Astrocyte (in vitro differentiated cells and primary cell): ENCODE measurements at regions not wholly inside any gene's neighbourhood (a gene's known extent, or its start where the extent isn't known, plus 50 kb on each side); places are given as distances from the start of the nearest gene placed in this dataset.
A peak's percentile ranks its signal among the peaks of the same experiment; 100 is the strongest.

Experiments used
- DNase-seq: peaks from one replicate; pipeline ENCODE4 v3.0.0-alpha.2; 2010; ENCODE audit warnings: low read depth
- FAIRE-seq: peaks from 2 replicates; lab custom pipeline; 2011; peaks lifted over from hg19 to GRCh38; lab: Jason Lieb, UNC
- H2AFZ ChIP-seq: 2 replicates; pipeline ENCODE4 v1.6.0; 2012; ENCODE audit warnings: low read depth, low read length, inconsistent platforms
- H3K27ac ChIP-seq: 2 replicates; pipeline ENCODE4 v1.5.1; 2011; ENCODE audit warnings: low read depth, low read length, inconsistent platforms
- H3K27me3 ChIP-seq: 2 replicates; pipeline ENCODE4 v1.6.0; 2011; ENCODE audit warnings: low read length, inconsistent platforms; ENCODE audit not compliant: insufficient read depth
- H3K36me3 ChIP-seq: 2 replicates; pipeline ENCODE4 v1.5.1; 2011; ENCODE audit warnings: low read length, inconsistent platforms; ENCODE audit not compliant: insufficient read depth
- H3K4me1 ChIP-seq: 2 replicates; pipeline ENCODE4 v1.5.1; 2011; ENCODE audit warnings: low read length, inconsistent platforms; ENCODE audit not compliant: insufficient read depth
- H3K4me2 ChIP-seq: 2 replicates; pipeline ENCODE4 v1.6.0; 2012; ENCODE audit warnings: low read length, inconsistent platforms
- H3K4me3 ChIP-seq: 2 replicates; pipeline ENCODE4 v1.5.1; 2011; ENCODE audit warnings: low read depth, mild to moderate bottlenecking, low read length, inconsistent platforms; ENCODE audit not compliant: insufficient read depth
- H3K79me2 ChIP-seq: 2 replicates; pipeline ENCODE4 v1.6.0; 2012; ENCODE audit warnings: mild to moderate bottlenecking, low read length, inconsistent platforms; ENCODE audit not compliant: insufficient read depth
- H3K9ac ChIP-seq: 2 replicates; pipeline ENCODE4 v1.6.0; 2012; ENCODE audit warnings: mild to moderate bottlenecking, low read length, inconsistent platforms
- H3K9me3 ChIP-seq: 2 replicates; pipeline ENCODE4 v1.5.1; 2012; ENCODE audit warnings: low read depth, mild to moderate bottlenecking, low read length, inconsistent platforms; ENCODE audit not compliant: insufficient read depth
- H4K20me1 ChIP-seq: 2 replicates; pipeline ENCODE4 v1.6.0; 2012; ENCODE audit warnings: low read length, inconsistent platforms; ENCODE audit not compliant: insufficient read depth
- H3K27ac Mint-ChIP-seq: one replicate; pipeline ENCODE4 v1.8.0; 2021; ENCODE audit warnings: mild to moderate bottlenecking, mixed read lengths; ENCODE audit not compliant: unreplicated experiment
- H3K27me3 Mint-ChIP-seq: one replicate; pipeline ENCODE4 v1.8.0; 2021; ENCODE audit warnings: low read depth, mixed read lengths; ENCODE audit not compliant: unreplicated experiment
- H3K36me3 Mint-ChIP-seq: one replicate; pipeline ENCODE4 v1.8.0; 2021; ENCODE audit warnings: low read depth, mixed read lengths; ENCODE audit not compliant: unreplicated experiment
- H3K4me1 Mint-ChIP-seq: one replicate; pipeline ENCODE4 v1.8.0; 2021; ENCODE audit warnings: low read depth, mixed read lengths; ENCODE audit not compliant: unreplicated experiment
- H3K4me3 Mint-ChIP-seq: one replicate; pipeline ENCODE4 v1.8.0; 2021; ENCODE audit warnings: mild to moderate bottlenecking, moderate library complexity, mixed read lengths; ENCODE audit not compliant: unreplicated experiment
- H3K9me3 Mint-ChIP-seq: one replicate; pipeline ENCODE4 v1.8.0; 2021; ENCODE audit warnings: mild to moderate bottlenecking, mixed read lengths; ENCODE audit not compliant: unreplicated experiment
- CTCF ChIP-seq: IDR thresholded peaks from 2 replicates; pipeline ENCODE4 v1.5.1; 2011; ENCODE audit warnings: low read depth, mild to moderate bottlenecking, inconsistent platforms, low read length, moderate library complexity; ENCODE audit not compliant: insufficient read depth
- EZH2 ChIP-seq: IDR thresholded peaks from 2 replicates; pipeline ENCODE4 v1.6.1; 2012; ENCODE audit warnings: mild to moderate bottlenecking, low read length, inconsistent platforms; ENCODE audit not compliant: insufficient read depth

GRCh38 chr5:27706832-27707231, 668.4 kb upstream of the CDH9 start:
- Histone ChIP-seq H3K4me2 (no peak overlapping the region), H3K36me3 (no peaks in the 10 kb centered on the region), H3K9ac (no peak overlapping the region), H3K9me3 (no peaks in the 10 kb centered on the region), H2AFZ (no peak overlapping the region), H3K4me3 (no peak overlapping the region), H3K4me1 (peaks cover 22% of the 10 kb centered on the region), H3K27me3 (no peaks in the 10 kb centered on the region), H3K27ac (no peak overlapping the region), H4K20me1 (no peaks in the 10 kb centered on the region), H3K79me2 (no peaks in the 10 kb centered on the region)
- TF ChIP-seq EZH2 = no peak
- no peak for TF ChIP-seq CTCF
- no peak overlapping the region for H3K4me3 Mint-ChIP-seq
- H3K27me3 Mint-ChIP-seq = no peaks in the 10 kb centered on the region
- peak; percentile 13 for DNase-seq
- H3K9me3 Mint-ChIP-seq = no peaks in the 10 kb centered on the region
- peaks cover 21% of the 10 kb centered on the region for H3K4me1 Mint-ChIP-seq
- H3K27ac Mint-ChIP-seq = no peak overlapping the region
- no peaks in the 10 kb centered on the region for H3K36me3 Mint-ChIP-seq
- FAIRE-seq = peak; percentile 32

GRCh38 chr5:27705661-27706060, 667.3 kb upstream of the CDH9 start:
- no peaks in the 10 kb centered on the region for H3K36me3 Mint-ChIP-seq
- no peak overlapping the region for H3K9ac ChIP-seq
- H4K20me1 ChIP-seq = no peaks in the 10 kb centered on the region
- H3K4me2 ChIP-seq = no peak overlapping the region
- peaks cover 21% of the 10 kb centered on the region for H3K4me1 Mint-ChIP-seq
- DNase-seq (no peak), FAIRE-seq (no peak)
- no peaks in the 10 kb centered on the region for H3K79me2 ChIP-seq
- H3K27ac ChIP-seq = no peak overlapping the region
- H3K4me3 Mint-ChIP-seq = no peak overlapping the region
- no peaks in the 10 kb centered on the region for H3K36me3 ChIP-seq
- TF ChIP-seq EZH2 (no peak), CTCF (no peak)
- H3K27me3 Mint-ChIP-seq = no peaks in the 10 kb centered on the region
- no peaks in the 10 kb centered on the region for H3K9me3 ChIP-seq
- no peaks in the 10 kb centered on the region for H3K27me3 ChIP-seq
- H3K4me1 ChIP-seq = peaks cover 22% of the 10 kb centered on the region
- H2AFZ ChIP-seq = no peak overlapping the region
- no peak overlapping the region for H3K4me3 ChIP-seq
- H3K9me3 Mint-ChIP-seq = no peaks in the 10 kb centered on the region
- H3K27ac Mint-ChIP-seq = no peak overlapping the region

- FAIRE-seq (peak; percentile 45), DNase-seq (peak; percentile 81)
- Histone ChIP-seq H3K4me1 (peaks cover 16% of the 10 kb centered on the region), H3K9me3 (no peaks in the 10 kb centered on the region), H4K20me1 (no peaks in the 10 kb centered on the region), H3K4me3 (no peak overlapping the region), H3K9ac (peak overlapping the region; percentile 19), H3K27me3 (no peaks in the 10 kb centered on the region), H3K27ac (peak overlapping the region; percentile 66), H3K36me3 (no peaks in the 10 kb centered on the region), H3K4me2 (peak overlapping the region; percentile 68), H3K79me2 (no peaks in the 10 kb centered on the region), H2AFZ (peak overlapping the region; percentile 49)
- H3K4me1 Mint-ChIP-seq = peaks cover 12% of the 10 kb centered on the region
- no peaks in the 10 kb centered on the region for H3K27me3 Mint-ChIP-seq
- H3K9me3 Mint-ChIP-seq = no peaks in the 10 kb centered on the region
- H3K36me3 Mint-ChIP-seq = no peaks in the 10 kb centered on the region
- H3K27ac Mint-ChIP-seq = peak overlapping the region; percentile 70
- TF ChIP-seq EZH2 (no peak), CTCF (no peak)
- no peak overlapping the region for H3K4me3 Mint-ChIP-seq
Observed at GRCh38 chr5:27701931-27702903, 663.8 kb upstream of the CDH9 start.
